Neural crest cell (in vitro differentiated cells): ENCODE measurements at regions not wholly inside any gene's neighbourhood (a gene's known extent, or its start where the extent isn't known, plus 50 kb on each side); places are given as distances from the start of the nearest gene placed in this dataset.

ENCODE experiments used
- DNase-seq: peaks from one replicate; pipeline ENCODE4 v3.0.0; 2021; ENCODE audit warnings: low read depth, mixed read lengths, low spot score
- H3K27ac Mint-ChIP-seq: one replicate; pipeline ENCODE4 v1.8.0; 2021; ENCODE audit warnings: mild to moderate bottlenecking, mixed read lengths; ENCODE audit not compliant: unreplicated experiment
- H3K27me3 Mint-ChIP-seq: 2 replicates; pipeline ENCODE4 v1.8.0; 2021; ENCODE audit warnings: low read depth, mild to moderate bottlenecking, mixed read lengths
- H3K36me3 Mint-ChIP-seq: 2 replicates; pipeline ENCODE4 v1.8.0; 2021; ENCODE audit warnings: low read depth, mild to moderate bottlenecking, mixed read lengths
- H3K4me1 Mint-ChIP-seq: 2 replicates; pipeline ENCODE4 v1.8.0; 2021; ENCODE audit warnings: mixed read lengths
- H3K4me3 Mint-ChIP-seq: one replicate; pipeline ENCODE4 v1.8.0; 2021; ENCODE audit warnings: mild to moderate bottlenecking, mixed read lengths
- H3K9me3 Mint-ChIP-seq: 2 replicates; pipeline ENCODE4 v1.8.0; 2021; ENCODE audit warnings: mixed read lengths
- TF ChIP-seq, protein P1 (sequence below): fragments of 200-600 bp; sonication (generic); conservative IDR thresholded peaks from 2 replicates; pipeline ENCODE4 v1.5.0; 2021; ENCODE audit warnings: antibody characterized with exemption, mild to moderate bottlenecking

DNA sequence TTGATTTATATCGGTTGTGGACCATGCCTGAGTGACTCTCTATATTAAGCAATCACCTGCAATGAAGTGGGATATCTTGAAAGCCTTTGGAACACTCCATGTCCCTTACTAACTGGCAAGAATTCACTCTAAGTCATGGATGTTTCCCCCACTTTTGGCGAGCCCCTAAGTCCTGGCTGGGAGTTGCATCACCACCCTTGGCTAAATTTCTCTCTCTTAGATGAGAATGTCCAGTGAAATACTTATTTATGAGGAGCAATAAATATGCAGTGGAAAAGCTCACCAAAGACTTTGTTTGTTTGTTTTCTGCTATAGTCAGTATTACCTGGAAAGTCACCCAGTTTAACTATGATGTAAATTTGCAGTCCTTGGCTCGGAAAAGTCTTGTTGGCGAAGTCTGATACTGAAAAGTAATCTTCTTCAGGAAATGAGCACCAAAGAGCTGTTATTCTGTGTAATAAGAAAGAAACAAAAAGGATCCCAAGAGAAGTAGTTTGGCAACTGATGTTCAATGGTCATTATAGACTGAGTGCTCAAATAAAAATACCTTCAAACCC, 333.8 kb downstream of the DMRT2 start:
- H3K4me1 Mint-ChIP-seq = no peaks in the 10 kb centered on the region
- TF ChIP-seq, protein P1, sequence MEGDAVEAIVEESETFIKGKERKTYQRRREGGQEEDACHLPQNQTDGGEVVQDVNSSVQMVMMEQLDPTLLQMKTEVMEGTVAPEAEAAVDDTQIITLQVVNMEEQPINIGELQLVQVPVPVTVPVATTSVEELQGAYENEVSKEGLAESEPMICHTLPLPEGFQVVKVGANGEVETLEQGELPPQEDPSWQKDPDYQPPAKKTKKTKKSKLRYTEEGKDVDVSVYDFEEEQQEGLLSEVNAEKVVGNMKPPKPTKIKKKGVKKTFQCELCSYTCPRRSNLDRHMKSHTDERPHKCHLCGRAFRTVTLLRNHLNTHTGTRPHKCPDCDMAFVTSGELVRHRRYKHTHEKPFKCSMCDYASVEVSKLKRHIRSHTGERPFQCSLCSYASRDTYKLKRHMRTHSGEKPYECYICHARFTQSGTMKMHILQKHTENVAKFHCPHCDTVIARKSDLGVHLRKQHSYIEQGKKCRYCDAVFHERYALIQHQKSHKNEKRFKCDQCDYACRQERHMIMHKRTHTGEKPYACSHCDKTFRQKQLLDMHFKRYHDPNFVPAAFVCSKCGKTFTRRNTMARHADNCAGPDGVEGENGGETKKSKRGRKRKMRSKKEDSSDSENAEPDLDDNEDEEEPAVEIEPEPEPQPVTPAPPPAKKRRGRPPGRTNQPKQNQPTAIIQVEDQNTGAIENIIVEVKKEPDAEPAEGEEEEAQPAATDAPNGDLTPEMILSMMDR = no peak
- peaks cover 15% of the 10 kb centered on the region for H3K9me3 Mint-ChIP-seq
- no peaks in the 10 kb centered on the region for H3K27me3 Mint-ChIP-seq
- no peaks in the 10 kb centered on the region for H3K36me3 Mint-ChIP-seq
- H3K4me3 Mint-ChIP-seq = no peak overlapping the region
- no peak overlapping the region for H3K27ac Mint-ChIP-seq
- DNase-seq = no peak

DNA sequence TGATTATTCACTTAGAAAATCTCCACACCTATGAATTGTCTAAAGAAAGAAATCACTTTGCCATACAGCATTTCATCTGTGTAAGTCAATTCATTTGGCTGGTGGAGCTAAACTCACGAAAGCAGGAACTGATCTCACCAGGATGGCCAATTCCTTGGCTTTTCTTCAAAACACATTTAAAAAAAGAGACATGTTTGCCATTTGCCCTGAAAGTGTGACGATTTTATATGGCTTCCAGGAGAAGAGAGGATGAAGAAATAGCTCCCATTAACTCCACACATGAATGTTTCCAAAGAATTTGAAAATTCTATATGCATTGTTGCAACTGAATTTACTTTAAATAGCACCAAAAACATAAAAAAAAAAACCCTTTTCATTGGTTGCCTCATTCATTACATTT, 334.7 kb downstream of the DMRT2 start:
- no peaks in the 10 kb centered on the region for H3K27me3 Mint-ChIP-seq
- H3K4me3 Mint-ChIP-seq = no peak overlapping the region
- no peaks in the 10 kb centered on the region for H3K4me1 Mint-ChIP-seq
- peaks cover 15% of the 10 kb centered on the region for H3K9me3 Mint-ChIP-seq
- H3K36me3 Mint-ChIP-seq = no peaks in the 10 kb centered on the region
- no peak for DNase-seq
- TF ChIP-seq, protein P1 = no peak
- no peak overlapping the region for H3K27ac Mint-ChIP-seq

DNA sequence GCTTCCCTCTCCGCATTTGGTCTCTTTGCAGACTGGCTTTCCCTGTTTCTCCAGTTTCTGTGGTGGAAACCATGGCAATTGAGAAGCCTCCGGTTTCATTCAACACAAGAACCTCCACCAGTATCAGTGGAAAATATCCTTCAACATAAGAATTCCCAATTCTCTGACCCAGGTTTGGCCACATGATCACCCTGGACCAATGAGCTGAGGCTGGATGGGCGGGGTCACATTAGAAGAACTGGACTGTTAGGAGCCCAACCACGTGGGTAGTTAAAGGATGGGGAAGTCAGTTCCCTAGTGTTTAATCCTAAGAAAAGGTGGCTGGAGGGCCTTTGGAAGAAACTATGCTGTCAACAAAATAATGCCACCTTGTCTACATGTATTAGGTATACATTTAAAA, 336.3 kb downstream of the DMRT2 start:
- TF ChIP-seq, protein P1 = no peak
- no peaks in the 10 kb centered on the region for H3K4me1 Mint-ChIP-seq
- H3K36me3 Mint-ChIP-seq = no peaks in the 10 kb centered on the region
- no peak overlapping the region for H3K4me3 Mint-ChIP-seq
- H3K9me3 Mint-ChIP-seq = peaks cover 8% of the 10 kb centered on the region
- no peak overlapping the region for H3K27ac Mint-ChIP-seq
- no peaks in the 10 kb centered on the region for H3K27me3 Mint-ChIP-seq
- no peak for DNase-seq

GRCh38 chr9:1388216-1388615, 338.1 kb downstream of the DMRT2 start:
- H3K9me3 Mint-ChIP-seq = peaks cover 6% of the 10 kb centered on the region
- H3K4me1 Mint-ChIP-seq = no peaks in the 10 kb centered on the region
- DNase-seq = no peak
- no peak overlapping the region for H3K4me3 Mint-ChIP-seq
- no peak overlapping the region for H3K27ac Mint-ChIP-seq
- no peaks in the 10 kb centered on the region for H3K27me3 Mint-ChIP-seq
- TF ChIP-seq, protein P1 = no peak
- H3K36me3 Mint-ChIP-seq = no peaks in the 10 kb centered on the region

- H3K4me1 Mint-ChIP-seq = no peaks in the 10 kb centered on the region
- no peaks in the 10 kb centered on the region for H3K36me3 Mint-ChIP-seq
- TF ChIP-seq, protein P1 = no peak
- no peak overlapping the region for H3K27ac Mint-ChIP-seq
- peaks cover 3% of the 10 kb centered on the region for H3K27me3 Mint-ChIP-seq
- DNase-seq = no peak
- peaks cover 7% of the 10 kb centered on the region for H3K9me3 Mint-ChIP-seq
- H3K4me3 Mint-ChIP-seq = no peak overlapping the region
Measured at GRCh38 chr9:1400983-1401382, 350.8 kb downstream of the DMRT2 start.
